ENCODE measurements at regions not wholly inside any gene's neighbourhood (a gene's known extent, or its start where the extent isn't known, plus 50 kb on each side); places are given as distances from the start of the nearest gene placed in this dataset.

GRCh38 chr18:68219872-68220271 is 495.0 kb downstream of the TMX3 start:
- TF ChIP-seq CTCF (IDR thresholded peaks at IDR 0.05), result no peak
- TF ChIP-seq EP300 (IDR thresholded peaks at IDR 0.05), result no peak
